ENCODE measurements at regions not wholly inside any gene's neighbourhood (a gene's known extent, or its start where the extent isn't known, plus 50 kb on each side); places are given as distances from the start of the nearest gene placed in this dataset.

DNA sequence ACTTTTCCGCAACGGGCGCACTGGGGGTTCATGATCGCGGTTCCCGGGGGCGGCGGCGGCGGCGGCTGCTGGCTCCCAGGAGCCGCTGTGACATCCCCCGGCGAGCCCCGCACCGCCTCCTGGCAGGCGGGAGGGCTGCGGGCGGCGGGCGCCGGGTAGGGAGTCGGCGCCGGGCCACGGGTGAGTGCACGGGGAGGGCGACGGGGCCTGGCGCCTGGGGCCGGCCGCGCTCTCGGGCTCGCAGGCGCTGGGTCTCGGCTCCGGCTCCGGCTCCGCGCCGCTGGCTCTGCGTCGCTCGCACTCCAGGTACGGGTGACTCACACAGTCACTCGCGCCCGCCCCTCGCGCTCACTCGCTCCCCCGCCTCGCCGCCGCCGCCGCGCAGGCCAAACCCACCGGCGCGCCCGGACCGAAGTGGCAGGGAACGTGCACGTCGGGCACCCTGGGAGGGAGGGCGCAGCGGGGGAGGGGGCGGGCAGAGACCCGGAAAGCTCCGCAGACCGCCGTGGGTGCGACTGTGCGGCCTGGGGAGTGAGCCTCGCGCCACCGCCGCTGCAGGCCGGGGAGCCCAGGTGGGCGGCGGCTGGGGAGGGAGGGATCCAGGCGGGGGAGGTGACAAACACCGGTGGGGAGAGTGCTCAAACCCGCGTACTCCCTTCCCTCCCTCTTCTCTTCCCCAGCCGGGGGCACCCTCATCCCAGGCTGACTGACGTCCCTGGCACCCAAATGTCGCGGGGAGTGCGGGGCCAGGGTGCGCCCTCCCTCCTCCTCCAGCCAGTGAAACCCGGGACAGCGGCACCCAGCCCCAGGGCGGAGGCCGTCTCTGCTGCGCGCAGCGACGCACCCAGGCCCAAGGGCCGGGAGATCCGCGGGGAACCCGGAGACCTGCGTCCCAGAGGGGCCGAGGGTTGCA lies 276.9 kb upstream of the NEBL start:
- Histone ChIP-seq H3K9me3 (no peaks in the 10 kb centered on the region), H3K27me3 (no peaks in the 10 kb centered on the region), H3K4me1 (no peaks in the 10 kb centered on the region), H3K36me3 (no peaks in the 10 kb centered on the region), H3K4me3 (peak overlapping the region; percentile 44 to 76 (median 74)), H3K27ac (peak overlapping the region; percentile 91 to 94)
- TF ChIP-seq, protein P1, sequence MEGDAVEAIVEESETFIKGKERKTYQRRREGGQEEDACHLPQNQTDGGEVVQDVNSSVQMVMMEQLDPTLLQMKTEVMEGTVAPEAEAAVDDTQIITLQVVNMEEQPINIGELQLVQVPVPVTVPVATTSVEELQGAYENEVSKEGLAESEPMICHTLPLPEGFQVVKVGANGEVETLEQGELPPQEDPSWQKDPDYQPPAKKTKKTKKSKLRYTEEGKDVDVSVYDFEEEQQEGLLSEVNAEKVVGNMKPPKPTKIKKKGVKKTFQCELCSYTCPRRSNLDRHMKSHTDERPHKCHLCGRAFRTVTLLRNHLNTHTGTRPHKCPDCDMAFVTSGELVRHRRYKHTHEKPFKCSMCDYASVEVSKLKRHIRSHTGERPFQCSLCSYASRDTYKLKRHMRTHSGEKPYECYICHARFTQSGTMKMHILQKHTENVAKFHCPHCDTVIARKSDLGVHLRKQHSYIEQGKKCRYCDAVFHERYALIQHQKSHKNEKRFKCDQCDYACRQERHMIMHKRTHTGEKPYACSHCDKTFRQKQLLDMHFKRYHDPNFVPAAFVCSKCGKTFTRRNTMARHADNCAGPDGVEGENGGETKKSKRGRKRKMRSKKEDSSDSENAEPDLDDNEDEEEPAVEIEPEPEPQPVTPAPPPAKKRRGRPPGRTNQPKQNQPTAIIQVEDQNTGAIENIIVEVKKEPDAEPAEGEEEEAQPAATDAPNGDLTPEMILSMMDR (IDR thresholded peaks at IDR 0.05) = no peak
- peak in 2 of 3 donors; percentile 26 to 64 for TF ChIP-seq POLR2AphosphoS5 (IDR thresholded peaks at IDR 0.05)
- peak; percentile 77 to 83 for DNase-seq (ENCODE audit: low spot score in 2 of 2)
- intact Hi-C loops (cut with DNase I; ENCODE audit: low total_unique reads) = no loop called here

DNA sequence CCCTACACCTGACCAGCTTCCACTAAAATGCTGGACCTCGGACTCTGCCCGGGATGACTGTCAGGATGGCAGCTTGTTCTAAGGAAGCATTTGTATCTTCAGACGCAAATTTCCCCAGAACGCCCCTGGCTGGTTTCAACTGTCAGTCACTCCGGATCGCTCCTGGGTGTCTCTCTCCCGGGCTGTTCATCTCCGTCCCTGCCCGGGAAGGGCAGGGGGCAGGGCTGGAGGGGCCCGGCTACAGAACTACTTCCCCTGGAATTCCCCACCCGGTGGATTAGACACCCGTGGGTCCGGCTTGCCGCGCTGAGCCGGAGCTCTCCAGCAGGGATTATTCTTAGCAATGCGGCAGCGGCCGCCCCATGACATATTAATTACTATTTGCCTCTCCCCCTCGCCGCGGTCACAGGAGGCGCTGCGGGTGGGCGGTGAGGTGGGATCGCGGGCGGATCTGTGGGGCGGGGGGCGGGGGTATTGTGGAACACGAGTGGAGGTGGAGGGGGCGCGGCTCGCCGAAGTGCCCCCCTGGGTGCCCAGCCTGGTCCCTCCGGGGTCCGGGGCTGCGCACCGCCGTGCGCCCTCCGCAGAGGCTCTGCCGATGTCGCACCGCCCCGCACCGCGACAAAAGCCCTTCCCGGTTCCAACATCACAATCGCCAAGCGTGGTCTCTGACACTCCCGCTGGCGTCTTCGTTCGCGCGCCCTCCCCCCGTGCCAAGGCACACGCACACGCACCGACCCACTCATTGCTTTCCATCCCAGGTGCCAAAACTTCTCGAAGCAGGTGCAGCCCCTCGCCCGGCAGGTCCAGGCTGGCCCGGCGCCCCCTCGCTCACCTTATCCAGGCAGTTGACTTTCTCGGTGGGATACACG lies 276.1 kb upstream of the NEBL start:
- Histone ChIP-seq H3K4me1 (no peaks in the 10 kb centered on the region), H3K27ac (peak overlapping the region; percentile 91 to 94), H3K27me3 (no peaks in the 10 kb centered on the region), H3K4me3 (peak overlapping the region; percentile 44 to 76 (median 74)), H3K9me3 (no peaks in the 10 kb centered on the region), H3K36me3 (no peaks in the 10 kb centered on the region)
- TF ChIP-seq POLR2A (IDR thresholded peaks at IDR 0.05) (no peak), POLR2AphosphoS5 (IDR thresholded peaks at IDR 0.05) (no peak)
- TF ChIP-seq, protein P1 (IDR thresholded peaks at IDR 0.05) = no peak
- intact Hi-C loops (cut with DNase I; ENCODE audit: low total_unique reads) = no loop called here
- peak; percentile 34 to 55 for DNase-seq (ENCODE audit: low spot score in 2 of 2)

DNA sequence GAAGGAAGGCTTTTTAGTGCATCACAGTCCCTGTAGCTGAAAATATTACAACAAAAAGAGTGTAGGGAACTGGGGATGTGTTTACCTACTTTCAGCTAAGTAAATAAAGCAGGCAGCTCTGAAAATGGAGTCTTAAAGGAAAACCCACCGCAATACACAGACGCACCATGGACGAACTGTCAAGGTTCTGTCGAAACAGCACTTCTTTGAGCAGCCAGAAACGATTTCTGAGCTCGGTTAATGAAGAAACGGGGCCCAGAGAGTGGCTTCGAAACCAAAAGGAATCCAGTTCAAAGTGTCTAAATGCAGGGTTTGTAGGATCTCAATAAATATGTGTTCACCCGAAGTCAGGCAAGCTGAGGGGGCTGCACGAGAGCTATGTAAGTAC lies 275.4 kb upstream of the NEBL start:
- Histone ChIP-seq H3K4me1 (no peaks in the 10 kb centered on the region), H3K4me3 (peak overlapping the region; percentile 44 to 76 (median 74)), H3K9me3 (no peaks in the 10 kb centered on the region), H3K27me3 (no peaks in the 10 kb centered on the region), H3K36me3 (no peaks in the 10 kb centered on the region), H3K27ac (peak overlapping the region; percentile 91 to 94)
- no peak for DNase-seq (ENCODE audit: low spot score in 2 of 2)
- intact Hi-C loops (cut with DNase I; ENCODE audit: low total_unique reads) = no loop called here
- no peak for TF ChIP-seq POLR2A (IDR thresholded peaks at IDR 0.05)
- TF ChIP-seq, protein P1 (IDR thresholded peaks at IDR 0.05) = no peak
- no peak for TF ChIP-seq POLR2AphosphoS5 (IDR thresholded peaks at IDR 0.05)

DNA sequence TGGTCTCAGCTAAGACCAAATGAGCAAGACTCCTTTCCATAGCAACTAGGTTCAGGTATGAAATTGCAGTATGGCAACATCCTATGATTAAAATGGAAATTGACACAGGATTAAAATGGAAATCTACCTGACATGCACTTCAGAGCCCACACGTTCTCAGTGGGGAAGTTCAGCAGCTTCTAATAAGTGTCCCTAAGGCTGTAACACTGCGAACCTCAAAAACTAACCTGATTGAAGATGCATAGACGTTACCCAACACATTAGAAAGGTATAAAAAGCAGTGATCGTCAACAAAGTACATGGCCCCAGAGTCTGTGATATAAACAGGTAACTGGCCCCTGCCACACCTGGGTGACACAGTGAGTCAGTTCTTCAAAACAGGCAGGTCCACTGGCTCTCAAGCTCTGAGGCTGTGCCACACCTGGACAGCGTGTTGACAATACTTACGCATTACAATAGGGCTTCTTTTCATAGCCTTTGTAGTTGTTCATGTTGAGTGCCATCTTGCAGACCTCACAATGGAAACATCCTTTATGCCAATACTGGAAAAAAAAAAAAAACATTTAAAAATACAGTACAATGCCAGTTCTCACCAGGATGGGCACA lies 274.9 kb upstream of the NEBL start:
- Histone ChIP-seq H3K27ac (peak overlapping the region; percentile 48 to 94), H3K27me3 (no peaks in the 10 kb centered on the region), H3K4me3 (peak overlapping the region in 2 of 3 donors; percentile 74 to 76), H3K4me1 (no peaks in the 10 kb centered on the region), H3K9me3 (no peaks in the 10 kb centered on the region), H3K36me3 (no peaks in the 10 kb centered on the region)
- peak in 1 of 2 donors; percentile 27 for DNase-seq (ENCODE audit: low spot score in 2 of 2)
- intact Hi-C loops (cut with DNase I; ENCODE audit: low total_unique reads) = no loop called here
- TF ChIP-seq POLR2AphosphoS5 (IDR thresholded peaks at IDR 0.05) = no peak
- TF ChIP-seq, protein P1 (IDR thresholded peaks at IDR 0.05) = no peak
- TF ChIP-seq POLR2A (IDR thresholded peaks at IDR 0.05) = no peak

Measured in breast epithelium (tissue), 4 donors.